Prostate gland (tissue), 2 donors: ENCODE measurements at regions not wholly inside any gene's neighbourhood (a gene's known extent, or its start where the extent isn't known, plus 50 kb on each side); places are given as distances from the start of the nearest gene placed in this dataset.

ENCODE experiments used
- POLR2A ChIP-seq: fragments of 450-650 bp; IDR thresholded peaks from one replicate; pipeline ENCODE4 v1.6.1; 2016; ENCODE audit warnings: antibody characterized with exemption, mild to moderate bottlenecking
- POLR2AphosphoS5 ChIP-seq: sonication (generic); formaldehyde crosslinking; IDR thresholded peaks from one replicate; pipeline ENCODE4 v1.6.1; 2017; ENCODE audit warnings: antibody characterized with exemption
- TF ChIP-seq, protein P1 (sequence below), 4 experiments: fragments of 200-600 bp in 2 of 4; fragments of 450-650 bp in 2 of 4; sonication (generic) in 2 of 4; IDR thresholded peaks; 1 replicate in 3 of 4; 2 replicates in 1 of 4; pipeline ENCODE4 v1.5.1; 2016 to 2019; ENCODE audit warnings: antibody characterized with exemption in 4 of 4, mild to moderate bottlenecking in 2 of 4, moderate library complexity in 2 of 4

DNA sequence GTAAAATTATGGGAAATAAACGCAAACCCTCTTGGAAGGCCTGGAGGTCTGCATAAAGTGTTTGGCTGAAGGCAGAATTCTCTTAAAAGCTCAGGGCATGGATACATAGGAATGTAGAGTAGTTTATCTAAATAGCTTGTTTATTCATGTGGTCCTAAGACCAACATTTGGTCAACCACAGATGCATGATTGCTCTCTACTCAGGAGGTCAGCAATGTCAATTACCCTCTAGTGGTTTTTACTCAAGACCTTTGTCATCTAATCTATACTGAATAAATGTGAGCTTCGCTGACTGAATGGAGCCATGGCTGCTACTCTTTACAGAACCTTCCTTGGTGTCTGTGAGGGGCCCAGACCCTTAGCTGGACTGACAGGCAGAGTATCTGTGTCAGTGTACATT, 139.8 kb downstream of the ATL2 start:
- TF ChIP-seq POLR2A = no peak
- no peak for TF ChIP-seq POLR2AphosphoS5
- TF ChIP-seq, protein P1, sequence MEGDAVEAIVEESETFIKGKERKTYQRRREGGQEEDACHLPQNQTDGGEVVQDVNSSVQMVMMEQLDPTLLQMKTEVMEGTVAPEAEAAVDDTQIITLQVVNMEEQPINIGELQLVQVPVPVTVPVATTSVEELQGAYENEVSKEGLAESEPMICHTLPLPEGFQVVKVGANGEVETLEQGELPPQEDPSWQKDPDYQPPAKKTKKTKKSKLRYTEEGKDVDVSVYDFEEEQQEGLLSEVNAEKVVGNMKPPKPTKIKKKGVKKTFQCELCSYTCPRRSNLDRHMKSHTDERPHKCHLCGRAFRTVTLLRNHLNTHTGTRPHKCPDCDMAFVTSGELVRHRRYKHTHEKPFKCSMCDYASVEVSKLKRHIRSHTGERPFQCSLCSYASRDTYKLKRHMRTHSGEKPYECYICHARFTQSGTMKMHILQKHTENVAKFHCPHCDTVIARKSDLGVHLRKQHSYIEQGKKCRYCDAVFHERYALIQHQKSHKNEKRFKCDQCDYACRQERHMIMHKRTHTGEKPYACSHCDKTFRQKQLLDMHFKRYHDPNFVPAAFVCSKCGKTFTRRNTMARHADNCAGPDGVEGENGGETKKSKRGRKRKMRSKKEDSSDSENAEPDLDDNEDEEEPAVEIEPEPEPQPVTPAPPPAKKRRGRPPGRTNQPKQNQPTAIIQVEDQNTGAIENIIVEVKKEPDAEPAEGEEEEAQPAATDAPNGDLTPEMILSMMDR (IDR thresholded peaks at IDR 0.05) = no peak
